PC-9 (cell line): ENCODE measurements at regions not wholly inside any gene's neighbourhood (a gene's known extent, or its start where the extent isn't known, plus 50 kb on each side); places are given as distances from the start of the nearest gene placed in this dataset.

ENCODE experiments used
- EZH2 ChIP-seq: fragments of 200-600 bp; sonication (generic); IDR thresholded peaks from 2 replicates; pipeline ENCODE4 v1.8.0; 2017; ENCODE audit warnings: antibody characterized with exemption, low read depth
- TF ChIP-seq, protein P1 (sequence below): fragments of 200-600 bp; sonication (generic); conservative IDR thresholded peaks from 2 replicates; pipeline ENCODE4 v1.6.1; 2017; ENCODE audit warnings: mixed run types, antibody characterized with exemption, mild to moderate bottlenecking, moderate library complexity

DNA sequence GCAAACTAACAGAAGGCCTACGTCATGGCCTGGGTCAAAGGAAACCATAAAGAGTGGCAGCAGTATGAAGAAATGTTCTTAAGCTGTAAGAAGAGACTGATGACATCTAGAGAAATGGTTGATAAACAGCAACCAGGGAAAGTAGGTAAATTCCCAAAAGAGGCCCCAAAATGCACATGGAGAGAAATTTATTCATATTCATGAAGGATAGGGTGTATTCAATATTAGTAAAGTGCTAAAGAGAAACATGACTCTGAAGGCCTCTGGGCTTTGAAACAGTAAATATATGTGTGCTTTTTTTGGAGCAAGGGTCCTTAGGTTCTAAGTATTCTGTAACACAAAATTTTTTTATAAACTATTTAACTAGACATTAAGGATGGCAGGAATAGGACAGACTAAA lies 149.7 kb upstream of the GRIA1 start:
- TF ChIP-seq, protein P1, sequence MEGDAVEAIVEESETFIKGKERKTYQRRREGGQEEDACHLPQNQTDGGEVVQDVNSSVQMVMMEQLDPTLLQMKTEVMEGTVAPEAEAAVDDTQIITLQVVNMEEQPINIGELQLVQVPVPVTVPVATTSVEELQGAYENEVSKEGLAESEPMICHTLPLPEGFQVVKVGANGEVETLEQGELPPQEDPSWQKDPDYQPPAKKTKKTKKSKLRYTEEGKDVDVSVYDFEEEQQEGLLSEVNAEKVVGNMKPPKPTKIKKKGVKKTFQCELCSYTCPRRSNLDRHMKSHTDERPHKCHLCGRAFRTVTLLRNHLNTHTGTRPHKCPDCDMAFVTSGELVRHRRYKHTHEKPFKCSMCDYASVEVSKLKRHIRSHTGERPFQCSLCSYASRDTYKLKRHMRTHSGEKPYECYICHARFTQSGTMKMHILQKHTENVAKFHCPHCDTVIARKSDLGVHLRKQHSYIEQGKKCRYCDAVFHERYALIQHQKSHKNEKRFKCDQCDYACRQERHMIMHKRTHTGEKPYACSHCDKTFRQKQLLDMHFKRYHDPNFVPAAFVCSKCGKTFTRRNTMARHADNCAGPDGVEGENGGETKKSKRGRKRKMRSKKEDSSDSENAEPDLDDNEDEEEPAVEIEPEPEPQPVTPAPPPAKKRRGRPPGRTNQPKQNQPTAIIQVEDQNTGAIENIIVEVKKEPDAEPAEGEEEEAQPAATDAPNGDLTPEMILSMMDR: no peak
- TF ChIP-seq EZH2: no peak
